ENCODE measurements at regions not wholly inside any gene's neighbourhood (a gene's known extent, or its start where the extent isn't known, plus 50 kb on each side); places are given as distances from the start of the nearest gene placed in this dataset.
"Not testable (repeated sequence)": the region's sequence is repeated elsewhere in the genome, so short reads cannot be mapped to it uniquely, and the experiment has no call there.

DNA sequence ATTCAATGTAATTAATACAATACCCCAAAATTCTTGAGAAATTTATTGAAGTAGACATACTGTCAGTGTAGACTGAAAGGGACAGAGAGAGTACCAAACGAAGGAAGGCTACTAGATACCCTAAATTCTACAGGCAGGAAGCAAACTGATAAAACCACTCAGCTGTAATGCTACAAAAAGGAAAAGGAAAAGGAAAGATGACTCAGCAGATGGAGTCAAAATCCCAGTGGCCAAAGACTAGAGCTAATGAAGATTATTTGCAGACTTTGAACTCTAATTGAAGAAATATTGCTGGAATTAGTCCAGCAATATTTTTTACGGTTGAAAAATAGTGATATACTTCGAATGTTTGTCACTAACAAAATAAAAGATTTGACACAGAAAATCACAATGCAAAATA is 671.9 kb downstream of the BRINP3 start:
- DNase-seq (ENCODE audit: low read depth, low spot score): no peak
- ChIA-PET CTCF (no interaction called here), POLR2A (no interaction called here)
- no peak overlapping the region for H3K4me3 ChIP-seq (ENCODE audit: low read depth, low read length)
- TF ChIP-seq CTCF (IDR thresholded peaks at IDR 0.05; ENCODE audit: insufficient read depth, low read length, missing control alignments): no peak

DNA sequence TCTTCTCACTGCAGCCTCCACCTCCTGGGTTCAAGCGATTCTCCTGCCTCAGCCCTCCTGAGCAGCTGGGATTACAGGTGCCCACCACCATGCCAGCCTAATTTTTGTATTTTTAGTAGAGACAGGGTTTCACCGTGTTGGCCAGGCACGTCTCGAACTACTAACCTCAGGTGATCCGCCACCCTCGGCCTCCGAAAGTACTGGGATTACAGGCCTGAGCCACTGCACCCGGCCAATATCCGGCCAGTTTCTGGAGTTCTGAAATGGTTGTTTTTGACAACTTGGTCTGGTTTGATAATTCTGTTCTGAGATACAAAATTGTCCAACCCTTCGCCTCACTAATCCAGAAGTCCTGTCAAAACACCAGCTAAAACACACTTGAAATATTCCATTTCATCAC is 667.0 kb downstream of the BRINP3 start:
- CTCF ChIA-PET; POLR2A ChIA-PET; H3K4me3 ChIP-seq (ENCODE audit: low read depth, low read length); DNase-seq (ENCODE audit: low read depth, low spot score): not testable (repeated sequence)

DNA sequence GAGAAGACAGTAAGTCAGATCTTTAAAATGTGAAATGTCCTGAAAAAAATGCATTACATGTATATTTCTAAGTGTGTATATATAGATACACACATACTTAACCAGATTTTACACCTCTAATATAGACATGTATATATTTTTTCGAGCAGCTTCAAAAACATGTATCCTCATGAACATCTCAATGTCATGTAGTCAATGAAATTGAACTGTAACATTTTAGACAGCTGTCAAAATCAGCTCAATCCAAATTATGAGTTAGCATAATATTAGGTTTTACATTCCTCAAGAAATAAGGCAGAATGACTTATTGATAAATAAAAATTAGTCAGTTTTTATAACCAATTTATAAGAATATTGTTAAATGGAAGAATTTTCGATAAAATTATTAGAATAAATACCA is 665.7 kb downstream of the BRINP3 start:
- no peak overlapping the region for H3K4me3 ChIP-seq (ENCODE audit: low read depth, low read length)
- CTCF ChIA-PET: no interaction called here
- no peak for DNase-seq (ENCODE audit: low read depth, low spot score)
- POLR2A ChIA-PET: no interaction called here
- TF ChIP-seq CTCF (IDR thresholded peaks at IDR 0.05; ENCODE audit: insufficient read depth, low read length, missing control alignments): no peak

GRCh38 chr1:189816558-189816957 is 661.1 kb downstream of the BRINP3 start:
- H3K4me3 ChIP-seq (ENCODE audit: low read depth, low read length): no peak overlapping the region
- POLR2A ChIA-PET: no interaction called here
- TF ChIP-seq CTCF (IDR thresholded peaks at IDR 0.05; ENCODE audit: insufficient read depth, low read length, missing control alignments): no peak
- CTCF ChIA-PET: no interaction called here
- DNase-seq (ENCODE audit: low read depth, low spot score): no peak

- ChIA-PET CTCF (no interaction called here), POLR2A (no interaction called here)
Measured at GRCh38 chr1:189819751-189820150, 657.9 kb downstream of the BRINP3 start.

GRCh38 chr1:189821833-189822232 is 655.8 kb downstream of the BRINP3 start:
- CTCF ChIA-PET: no interaction called here
- H3K4me3 ChIP-seq (ENCODE audit: low read depth, low read length): no peak overlapping the region
- no peak for TF ChIP-seq CTCF (IDR thresholded peaks at IDR 0.05; ENCODE audit: insufficient read depth, low read length, missing control alignments)
- POLR2A ChIA-PET: no interaction called here
- no peak for DNase-seq (ENCODE audit: low read depth, low spot score)

More at GRCh38 chr1:189819751-189820150, 657.9 kb downstream of the BRINP3 start:
- TF ChIP-seq CTCF (IDR thresholded peaks at IDR 0.05; ENCODE audit: insufficient read depth, low read length, missing control alignments): no peak
- H3K4me3 ChIP-seq (ENCODE audit: low read depth, low read length): no peak overlapping the region
- no peak for DNase-seq (ENCODE audit: low read depth, low spot score)

DNA sequence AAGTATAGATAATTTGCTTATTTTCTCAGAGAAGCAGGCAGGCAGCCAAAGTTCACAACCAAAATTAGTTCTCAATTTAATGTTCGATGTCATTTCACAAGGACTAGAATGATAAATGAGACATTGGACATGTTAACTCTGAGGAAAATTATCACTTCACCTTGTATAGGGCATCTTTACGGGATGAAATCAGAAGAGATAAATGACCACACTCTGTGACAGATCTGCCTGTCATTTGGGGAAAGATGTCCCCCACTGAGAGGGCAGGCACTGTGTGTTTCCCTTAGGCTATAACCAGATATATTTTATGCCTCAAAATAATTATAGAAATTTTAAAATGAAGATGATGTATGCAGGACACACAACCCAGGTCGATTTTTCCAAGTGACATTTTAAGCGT is 642.9 kb downstream of the BRINP3 start:
- H3K4me3 ChIP-seq (ENCODE audit: low read depth, low read length): no peak overlapping the region
- POLR2A ChIA-PET: no interaction called here
- no peak for DNase-seq (ENCODE audit: low read depth, low spot score)
- TF ChIP-seq CTCF (IDR thresholded peaks at IDR 0.05; ENCODE audit: insufficient read depth, low read length, missing control alignments): no peak
- CTCF ChIA-PET: no interaction called here
